PC-3 (cell line): ENCODE measurements at regions not wholly inside any gene's neighbourhood (a gene's known extent, or its start where the extent isn't known, plus 50 kb on each side); places are given as distances from the start of the nearest gene placed in this dataset.

Source experiments
- ATAC-seq: fragments of 200-7000 bp; cut with Tn5 transposase; 2 replicates; pipeline ENCODE4 v1.9.1; 2020; ENCODE audit warnings: mild to moderate bottlenecking, moderate library complexity
- BruUV-seq: library from RNA; stranded (reverse); fragments of 400-500 nt; replicated peaks from 2 replicates; lab custom pipeline; 2021; lab: Mats Ljungman, UMichigan
- CTCF ChIA-PET: fragments of 300-600 bp; sonication (Branson Sonifier 250); formaldehyde crosslinking; loops from one replicate; lab custom pipeline; 2022; ENCODE audit warnings: antibody characterized with exemption; lab: Charles Lee
- POLR2A ChIA-PET: fragments of 300-600 bp; sonication (Branson Sonifier 250); formaldehyde crosslinking; loops from one replicate; lab custom pipeline; 2022; ENCODE audit warnings: antibody characterized with exemption; ENCODE audit not compliant: unreplicated experiment; lab: Charles Lee
- DNase-seq: peaks from one replicate; pipeline ENCODE4 v3.0.0-alpha.2; 2015
- H2AFZ ChIP-seq: fragments of 300-600 bp; sonication (generic); 2 replicates; pipeline ENCODE4 v1.6.0; 2016; ENCODE audit warnings: antibody characterized with exemption, low read length
- H3F3A ChIP-seq: fragments of 300-600 bp; sonication (generic); one replicate; pipeline ENCODE4 v1.6.0; 2017; ENCODE audit warnings: antibody characterized with exemption, low read length, control low read depth, mild to moderate bottlenecking; ENCODE audit not compliant: unreplicated experiment
- H3K27ac ChIP-seq: fragments of 300-600 bp; sonication (generic); 2 replicates; pipeline ENCODE4 v1.5.1; 2016; ENCODE audit warnings: mild to moderate bottlenecking, low read length
- H3K27me3 ChIP-seq: fragments of 300-600 bp; sonication (generic); 2 replicates; pipeline ENCODE4 v1.6.1; 2016; ENCODE audit warnings: low read length, mixed read lengths
- H3K36me3 ChIP-seq: fragments of 300-600 bp; sonication (generic); 2 replicates; pipeline ENCODE4 v1.6.1; 2016; ENCODE audit warnings: low read depth, mixed run types, low read length, mixed read lengths
- H3K4me1 ChIP-seq: fragments of 300-600 bp; sonication (generic); 2 replicates; pipeline ENCODE4 v1.5.1; 2016; ENCODE audit warnings: low read length; ENCODE audit not compliant: insufficient read depth
- H3K4me2 ChIP-seq: fragments of 300-600 bp; sonication (generic); 2 replicates; pipeline ENCODE4 v1.6.0; 2016; ENCODE audit warnings: low read length
- H3K4me3 ChIP-seq: fragments of 300-600 bp; sonication (generic); 2 replicates; pipeline ENCODE4 v1.5.1; 2016; ENCODE audit warnings: mild to moderate bottlenecking, low read length, mixed read lengths
- H3K79me2 ChIP-seq: fragments of 300-600 bp; sonication (generic); 2 replicates; pipeline ENCODE4 v1.6.1; 2017; ENCODE audit warnings: low read length, mixed read lengths
- H3K9ac ChIP-seq: fragments of 300-600 bp; sonication (generic); 2 replicates; pipeline ENCODE4 v1.6.0; 2016; ENCODE audit warnings: mild to moderate bottlenecking, low read length
- H3K9me2 ChIP-seq: fragments of 300-600 bp; sonication (generic); replicated peaks from 2 replicates; pipeline ENCODE4 v1.6.1; 2016; ENCODE audit warnings: mixed run types, low read length, mixed read lengths
- H3K9me3 ChIP-seq: fragments of 300-600 bp; sonication (generic); 2 replicates; pipeline ENCODE4 v1.6.1; 2016; ENCODE audit warnings: low read length, mixed read lengths
- H4K20me1 ChIP-seq: fragments of 300-600 bp; sonication (generic); 2 replicates; pipeline ENCODE4 v1.6.1; 2016; ENCODE audit warnings: low read length, mixed read lengths
- EZH2 ChIP-seq: fragments of 300-600 bp; sonication (generic); IDR thresholded peaks from one replicate; pipeline ENCODE4 v1.6.1; 2017; ENCODE audit warnings: antibody characterized with exemption, mild to moderate bottlenecking, low read length; ENCODE audit not compliant: unreplicated experiment
- EZH2phosphoT487 ChIP-seq: fragments of 300-600 bp; sonication (generic); IDR thresholded peaks from 2 replicates; pipeline ENCODE4 v1.6.1; 2018; ENCODE audit warnings: mild to moderate bottlenecking, antibody characterized with exemption, low read length, borderline replicate concordance
- intact Hi-C: fragments of 100-400 bp; cut with micrococcal nuclease; formaldehyde crosslinking; loops from 2 replicates; pipeline ENCODE4 v1.9.0; 2023
- TF ChIP-seq, protein P1 (sequence below): fragments of 300-600 bp; sonication (generic); conservative IDR thresholded peaks from 2 replicates; pipeline ENCODE4 v1.5.1; 2017; ENCODE audit warnings: antibody characterized with exemption, low read depth, mild to moderate bottlenecking, low read length

- intact Hi-C loops, result no loop called here
- H3K79me2 ChIP-seq, result no peaks in the 10 kb centered on the region
Observed at GRCh38 chr6:170044836-170045562, 245.9 kb downstream of the DLL1 start.

GRCh38 chr6:170043881-170044790 is 246.7 kb downstream of the DLL1 start:
- no TSS peak for BruUV-seq
- 0 out of 2 replicates have a peak, but pooled peaks cover 4% of the 10 kb centered on the region for H3K27me3 ChIP-seq
- intact Hi-C loops, result no loop called here
- TF ChIP-seq, protein P1, sequence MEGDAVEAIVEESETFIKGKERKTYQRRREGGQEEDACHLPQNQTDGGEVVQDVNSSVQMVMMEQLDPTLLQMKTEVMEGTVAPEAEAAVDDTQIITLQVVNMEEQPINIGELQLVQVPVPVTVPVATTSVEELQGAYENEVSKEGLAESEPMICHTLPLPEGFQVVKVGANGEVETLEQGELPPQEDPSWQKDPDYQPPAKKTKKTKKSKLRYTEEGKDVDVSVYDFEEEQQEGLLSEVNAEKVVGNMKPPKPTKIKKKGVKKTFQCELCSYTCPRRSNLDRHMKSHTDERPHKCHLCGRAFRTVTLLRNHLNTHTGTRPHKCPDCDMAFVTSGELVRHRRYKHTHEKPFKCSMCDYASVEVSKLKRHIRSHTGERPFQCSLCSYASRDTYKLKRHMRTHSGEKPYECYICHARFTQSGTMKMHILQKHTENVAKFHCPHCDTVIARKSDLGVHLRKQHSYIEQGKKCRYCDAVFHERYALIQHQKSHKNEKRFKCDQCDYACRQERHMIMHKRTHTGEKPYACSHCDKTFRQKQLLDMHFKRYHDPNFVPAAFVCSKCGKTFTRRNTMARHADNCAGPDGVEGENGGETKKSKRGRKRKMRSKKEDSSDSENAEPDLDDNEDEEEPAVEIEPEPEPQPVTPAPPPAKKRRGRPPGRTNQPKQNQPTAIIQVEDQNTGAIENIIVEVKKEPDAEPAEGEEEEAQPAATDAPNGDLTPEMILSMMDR, result no peak
- TF ChIP-seq EZH2, result no peak
- TF ChIP-seq EZH2phosphoT487, result no peak
- no peak overlapping the region for H3K4me3 ChIP-seq
- peaks cover 8% of the 10 kb centered on the region; the same call in 1 of the 2 replicates for H3K4me1 ChIP-seq
- H3K9ac ChIP-seq, result no peak overlapping the region
- H3K4me2 ChIP-seq, result no peak overlapping the region
- ATAC-seq (no peak), DNase-seq (no peak)
- H2AFZ ChIP-seq, result no peak overlapping the region
- POLR2A ChIA-PET, result no interaction called here
- CTCF ChIA-PET, result no interaction called here
- H3K9me3 ChIP-seq, result no peaks in the 10 kb centered on the region
- H3K27ac ChIP-seq, result no peak overlapping the region
- no peaks in the 10 kb centered on the region for H3K79me2 ChIP-seq
- H4K20me1 ChIP-seq, result no peaks in the 10 kb centered on the region
- H3F3A ChIP-seq, result no peaks in the 10 kb centered on the region
- no peaks in the 10 kb centered on the region for H3K36me3 ChIP-seq
- no peaks in the 10 kb centered on the region for H3K9me2 ChIP-seq

More at GRCh38 chr6:170044836-170045562, 245.9 kb downstream of the DLL1 start:
- Histone ChIP-seq H3K4me3 (no peak overlapping the region), H3K9ac (no peak overlapping the region), H3K4me2 (no peak overlapping the region), H3K27ac (no peak overlapping the region), H3K4me1 (peaks cover 9% of the 10 kb centered on the region; the same call in 1 of the 2 replicates), H3K9me2 (no peaks in the 10 kb centered on the region), H3F3A (no peaks in the 10 kb centered on the region), H2AFZ (no peak overlapping the region), H4K20me1 (no peaks in the 10 kb centered on the region), H3K9me3 (no peaks in the 10 kb centered on the region), H3K36me3 (no peaks in the 10 kb centered on the region), H3K27me3 (0 out of 2 replicates have a peak, but pooled peaks cover 4% of the 10 kb centered on the region)
- ChIA-PET POLR2A (no interaction called here), CTCF (no interaction called here)
- BruUV-seq, result no TSS peak
- DNase-seq (no peak), ATAC-seq (no peak)
- TF ChIP-seq, protein P1, result no peak
- TF ChIP-seq EZH2 (no peak), EZH2phosphoT487 (no peak)
